ENCODE measurements at regions not wholly inside any gene's neighbourhood (a gene's known extent, or its start where the extent isn't known, plus 50 kb on each side); places are given as distances from the start of the nearest gene placed in this dataset.
"Not testable (repeated sequence)": the region's sequence is repeated elsewhere in the genome, so short reads cannot be mapped to it uniquely, and the experiment has no call there.

DNA sequence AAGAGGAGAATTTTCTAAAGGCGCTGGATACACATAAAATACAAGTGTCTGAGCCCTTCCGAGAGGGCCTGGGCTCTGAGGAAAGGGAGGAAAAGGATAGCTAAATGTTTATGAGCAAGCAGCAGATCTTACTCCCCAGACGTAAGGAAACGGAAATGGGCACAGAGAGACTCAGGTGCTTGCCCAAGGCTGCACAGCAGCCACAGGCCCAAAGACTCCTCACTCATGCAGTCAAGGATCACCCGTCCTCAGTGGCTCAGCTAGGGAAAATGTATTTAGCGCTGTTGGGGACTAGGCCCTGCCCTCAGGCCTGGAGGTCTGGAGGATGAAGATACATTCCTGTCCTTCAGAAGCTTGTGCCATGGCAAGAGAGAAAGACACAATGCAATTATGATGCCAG is 107.2 kb upstream of the SYT13 start:
- no peak for DNase-seq (ENCODE audit: low spot score)
- Histone ChIP-seq H3K27ac (no peak overlapping the region), H3K4me3 (no peak overlapping the region), H3K9me3 (no peaks in the 10 kb centered on the region), H3K27me3 (no peaks in the 10 kb centered on the region), H3K4me1 (no peaks in the 10 kb centered on the region), H3K36me3 (no peaks in the 10 kb centered on the region)
- TF ChIP-seq, protein P1, sequence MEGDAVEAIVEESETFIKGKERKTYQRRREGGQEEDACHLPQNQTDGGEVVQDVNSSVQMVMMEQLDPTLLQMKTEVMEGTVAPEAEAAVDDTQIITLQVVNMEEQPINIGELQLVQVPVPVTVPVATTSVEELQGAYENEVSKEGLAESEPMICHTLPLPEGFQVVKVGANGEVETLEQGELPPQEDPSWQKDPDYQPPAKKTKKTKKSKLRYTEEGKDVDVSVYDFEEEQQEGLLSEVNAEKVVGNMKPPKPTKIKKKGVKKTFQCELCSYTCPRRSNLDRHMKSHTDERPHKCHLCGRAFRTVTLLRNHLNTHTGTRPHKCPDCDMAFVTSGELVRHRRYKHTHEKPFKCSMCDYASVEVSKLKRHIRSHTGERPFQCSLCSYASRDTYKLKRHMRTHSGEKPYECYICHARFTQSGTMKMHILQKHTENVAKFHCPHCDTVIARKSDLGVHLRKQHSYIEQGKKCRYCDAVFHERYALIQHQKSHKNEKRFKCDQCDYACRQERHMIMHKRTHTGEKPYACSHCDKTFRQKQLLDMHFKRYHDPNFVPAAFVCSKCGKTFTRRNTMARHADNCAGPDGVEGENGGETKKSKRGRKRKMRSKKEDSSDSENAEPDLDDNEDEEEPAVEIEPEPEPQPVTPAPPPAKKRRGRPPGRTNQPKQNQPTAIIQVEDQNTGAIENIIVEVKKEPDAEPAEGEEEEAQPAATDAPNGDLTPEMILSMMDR (IDR thresholded peaks at IDR 0.05), result no peak

DNA sequence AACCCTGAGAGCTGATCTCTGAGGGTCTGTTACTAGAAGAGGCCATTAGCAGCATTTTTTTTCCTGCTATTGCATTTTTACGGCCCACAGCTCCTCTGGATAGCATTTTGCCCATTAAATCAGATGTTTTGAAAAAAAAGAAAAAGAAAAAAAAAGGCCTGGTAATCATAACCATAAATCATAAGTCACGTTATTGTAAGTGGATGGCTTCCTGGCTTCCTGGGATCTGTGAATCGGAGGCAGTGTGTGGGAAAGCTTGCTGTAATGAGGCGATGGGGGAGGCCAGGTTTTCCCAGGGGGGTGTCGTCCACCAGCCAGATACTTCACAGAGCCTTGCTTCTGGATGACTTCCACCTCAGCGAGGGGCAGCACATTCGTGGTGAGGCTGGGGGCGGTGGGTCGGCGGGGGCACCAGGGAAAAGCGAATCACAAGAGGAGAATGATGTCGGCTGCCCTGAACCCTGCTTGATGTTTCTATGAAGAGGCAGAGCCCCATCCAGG is 106.5 kb upstream of the SYT13 start:
- TF ChIP-seq, protein P1 (IDR thresholded peaks at IDR 0.05), result no peak
- no peak overlapping the region for H3K27ac ChIP-seq
- H3K9me3 ChIP-seq, result no peaks in the 10 kb centered on the region
- H3K4me1 ChIP-seq, result no peaks in the 10 kb centered on the region
- DNase-seq (ENCODE audit: low spot score), result no peak
- no peak overlapping the region for H3K4me3 ChIP-seq
- no peaks in the 10 kb centered on the region for H3K27me3 ChIP-seq
- H3K36me3 ChIP-seq, result no peaks in the 10 kb centered on the region

DNA sequence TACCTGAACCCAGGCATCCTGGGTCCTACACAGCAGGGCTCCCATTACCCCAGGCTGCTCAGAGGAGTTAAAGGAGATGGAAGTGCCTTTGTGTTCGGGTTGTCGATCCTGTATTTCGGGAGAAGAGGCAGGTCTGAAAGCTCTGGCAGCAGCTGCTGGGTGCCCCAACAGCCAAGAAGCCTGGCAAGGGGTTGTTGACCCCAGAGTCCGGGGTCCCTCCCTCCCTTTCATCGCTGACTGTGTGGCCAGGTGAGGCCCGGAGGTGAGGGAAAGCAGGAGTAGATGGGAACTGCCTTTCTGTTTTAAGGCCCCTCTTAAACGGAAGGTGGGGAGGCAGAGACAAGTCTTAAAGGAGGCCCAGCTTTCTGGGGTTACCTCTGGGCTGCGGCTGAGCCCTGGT is 106.0 kb upstream of the SYT13 start:
- no peak overlapping the region for H3K4me3 ChIP-seq
- H3K9me3 ChIP-seq, result no peaks in the 10 kb centered on the region
- TF ChIP-seq, protein P1 (IDR thresholded peaks at IDR 0.05), result no peak
- H3K4me1 ChIP-seq, result no peaks in the 10 kb centered on the region
- no peak overlapping the region for H3K27ac ChIP-seq
- no peak for DNase-seq (ENCODE audit: low spot score)
- no peaks in the 10 kb centered on the region for H3K27me3 ChIP-seq
- H3K36me3 ChIP-seq, result no peaks in the 10 kb centered on the region

GRCh38 chr11:45391168-45391850 is 105.2 kb upstream of the SYT13 start:
- Histone ChIP-seq H3K4me1 (no peaks in the 10 kb centered on the region), H3K9me3 (no peaks in the 10 kb centered on the region), H3K36me3 (no peaks in the 10 kb centered on the region), H3K4me3 (no peak overlapping the region), H3K27me3 (no peaks in the 10 kb centered on the region), H3K27ac (no peak overlapping the region)
- TF ChIP-seq, protein P1 (IDR thresholded peaks at IDR 0.05), result no peak
- DNase-seq (ENCODE audit: low spot score), result no peak

- H3K36me3 ChIP-seq, result no peaks in the 10 kb centered on the region
- H3K9me3 ChIP-seq, result no peaks in the 10 kb centered on the region
- DNase-seq (ENCODE audit: low spot score), result no peak
- H3K27ac ChIP-seq, result no peak overlapping the region
- H3K27me3 ChIP-seq, result no peaks in the 10 kb centered on the region
- TF ChIP-seq, protein P1 (IDR thresholded peaks at IDR 0.05), result no peak
- H3K4me3 ChIP-seq, result no peak overlapping the region
- H3K4me1 ChIP-seq, result no peaks in the 10 kb centered on the region
Measured at GRCh38 chr11:45390407-45390806, 104.3 kb upstream of the SYT13 start.

GRCh38 chr11:45388472-45388871 is 102.3 kb upstream of the SYT13 start:
- H3K27me3 ChIP-seq, result no peaks in the 10 kb centered on the region
- no peak overlapping the region for H3K27ac ChIP-seq
- H3K4me1 ChIP-seq, result peaks cover 0 to 1% of the 10 kb centered on the region in 2 donors
- no peaks in the 10 kb centered on the region for H3K36me3 ChIP-seq
- DNase-seq (ENCODE audit: low spot score), result no peak
- no peaks in the 10 kb centered on the region for H3K9me3 ChIP-seq
- TF ChIP-seq, protein P1 (IDR thresholded peaks at IDR 0.05), result no peak
- H3K4me3 ChIP-seq, result no peak overlapping the region

- not testable (repeated sequence) for H3K27ac ChIP-seq; H3K4me3 ChIP-seq; H3K9me3 ChIP-seq; H3K27me3 ChIP-seq; H3K4me1 ChIP-seq; H3K36me3 ChIP-seq; DNase-seq (ENCODE audit: low spot score)
Measured at GRCh38 chr11:45387885-45388284, 101.7 kb upstream of the SYT13 start.
